Adrenal gland (tissue), 5 donors: ENCODE measurements at regions not wholly inside any gene's neighbourhood (a gene's known extent, or its start where the extent isn't known, plus 50 kb on each side); places are given as distances from the start of the nearest gene placed in this dataset.

Experiments used
- CTCF ChIP-seq, 6 experiments: fragments of 450-650 bp in 4 of 6; fragments of 200-600 bp in 2 of 6; sonication (generic) in 1 of 6; IDR thresholded peaks; 1 replicate in 5 of 6; 2 replicates in 1 of 6; pipeline versions ENCODE4 v1.5.1 to v1.8.0; 2016 to 2021; ENCODE audit warnings: antibody characterized with exemption in 6 of 6, mild to moderate bottlenecking in 2 of 6, moderate library complexity in 1 of 6
- POLR2A ChIP-seq, 2 donors: fragments of 450-650 bp; IDR thresholded peaks; one replicate each; pipeline ENCODE4 v1.6.1; 2017; ENCODE audit warnings: antibody characterized with exemption in 2 of 2, mild to moderate bottlenecking in 2 of 2, moderate library complexity in 1 of 2
- donor health status: DM: no; HTN: no; CAD: no.

DNA sequence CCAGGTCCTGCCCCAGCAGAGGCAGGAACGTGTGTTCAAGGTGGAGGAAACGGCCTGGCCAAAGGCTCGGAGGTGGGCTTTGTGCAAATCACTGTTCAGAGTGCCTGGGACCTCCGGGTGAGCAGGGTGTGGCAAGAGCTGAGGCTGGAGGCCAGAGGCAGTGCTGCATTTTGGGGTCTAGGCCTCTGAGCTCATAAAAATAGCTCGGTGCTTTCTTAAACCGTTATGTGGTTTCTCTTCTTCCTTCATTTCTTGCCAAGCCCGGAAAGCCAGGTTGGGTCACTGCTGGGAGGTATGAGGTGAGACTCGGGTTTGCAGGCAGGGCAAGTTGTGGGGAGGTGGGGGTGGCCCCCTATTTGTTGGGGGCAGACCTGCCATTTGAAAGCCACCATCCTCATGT, 178.8 kb upstream of the MYL2 start:
- TF ChIP-seq CTCF (IDR thresholded peaks at IDR 0.05) (no peak), POLR2A (IDR thresholded peaks at IDR 0.05) (no peak)
